Right lobe of liver (tissue), 4 donors: ENCODE measurements at regions not wholly inside any gene's neighbourhood (a gene's known extent, or its start where the extent isn't known, plus 50 kb on each side); places are given as distances from the start of the nearest gene placed in this dataset.

ENCODE experiments used
- CTCF ChIP-seq, 4 donors: fragments of 200-600 bp in 3 of 4; fragments of 450-650 bp in 1 of 4; IDR thresholded peaks; one replicate each; pipeline versions ENCODE4 v1.5.1 to v1.8.0; 2016 to 2022; ENCODE audit warnings: antibody characterized with exemption in 4 of 4, mild to moderate bottlenecking in 2 of 4
- POLR2A ChIP-seq: fragments of 450-650 bp; IDR thresholded peaks from one replicate; pipeline ENCODE4 v1.6.1; 2017; ENCODE audit warnings: antibody characterized with exemption, mild to moderate bottlenecking
- donor health status: DM: no; HTN: no; CAD: no.
- donor health status: DM: no; HTN: no; CAD: no.
- donor health status: DM: no; HTN: yes; CAD: no.

- TF ChIP-seq CTCF (IDR thresholded peaks at IDR 0.05) (no peak), POLR2A (no peak)
Observed at GRCh38 chr3:8338424-8338823, 163.2 kb upstream of the LMCD1 start.
